Neural cell (in vitro differentiated cells): ENCODE measurements at regions not wholly inside any gene's neighbourhood (a gene's known extent, or its start where the extent isn't known, plus 50 kb on each side); places are given as distances from the start of the nearest gene placed in this dataset.

Experiments
- H2AFZ ChIP-seq: fragments of 200-600, 300-800 bp; sonication (generic), shearing (Covaris generic); 2 replicates; pipeline ENCODE4 v1.6.0; 2014; ENCODE audit warnings: low read depth, mild to moderate bottlenecking, antibody characterized with exemption, low read length, moderate library complexity
- H3F3A ChIP-seq: fragments of 200-600 bp; shearing (Covaris generic); 2 replicates; pipeline ENCODE4 v1.6.1; 2016; ENCODE audit warnings: mild to moderate bottlenecking, moderate library complexity, mixed read lengths, antibody characterized with exemption, low read length; ENCODE audit not compliant: insufficient read depth, poor library complexity, severe bottlenecking
- H3K27ac ChIP-seq: fragments of 200-600, 300-800 bp; sonication (generic), shearing (Covaris generic); 2 replicates; pipeline ENCODE4 v1.5.1; 2014; ENCODE audit warnings: mild to moderate bottlenecking, low read length, moderate library complexity
- H3K27me3 ChIP-seq: fragments of 300-800, 200-600 bp; sonication (generic), shearing (Covaris generic); 2 replicates; pipeline ENCODE4 v1.6.0; 2014; ENCODE audit warnings: mild to moderate bottlenecking, low read depth, low read length, moderate library complexity; ENCODE audit not compliant: insufficient read depth
- H3K36me3 ChIP-seq: fragments of 300-800, 200-600 bp; sonication (generic), shearing (Covaris generic); 2 replicates; pipeline ENCODE4 v1.5.1; 2014; ENCODE audit warnings: mild to moderate bottlenecking, antibody characterized with exemption, low read length, moderate library complexity; ENCODE audit not compliant: insufficient read depth
- H3K4me2 ChIP-seq: fragments of 300-800, 200-600 bp; sonication (generic), shearing (Covaris generic); 2 replicates; pipeline ENCODE4 v1.6.0; 2014; ENCODE audit warnings: mild to moderate bottlenecking, low read length
- H3K4me3 ChIP-seq: fragments of 300-800, 200-600 bp; sonication (generic), shearing (Covaris generic); 2 replicates; pipeline ENCODE4 v1.5.1; 2014; ENCODE audit warnings: mild to moderate bottlenecking, low read length, moderate library complexity
- H3K79me2 ChIP-seq: fragments of 200-600 bp; shearing (Covaris generic); replicated peaks from 2 replicates; pipeline ENCODE4 v1.6.0; 2014; ENCODE audit warnings: mild to moderate bottlenecking, low read length, moderate library complexity; ENCODE audit not compliant: insufficient read depth
- H3K9ac ChIP-seq: fragments of 300-800, 200-600 bp; sonication (generic), shearing (Covaris generic); 2 replicates; pipeline ENCODE4 v1.6.1; 2016; ENCODE audit warnings: mild to moderate bottlenecking, low read length, mixed read lengths
- H3K9me2 ChIP-seq: fragments of 200-600 bp; shearing (Covaris generic); 2 replicates; pipeline ENCODE4 v1.6.1; 2016; ENCODE audit warnings: mild to moderate bottlenecking, low read length, mixed read lengths; ENCODE audit not compliant: insufficient read depth
- H3K9me3 ChIP-seq: fragments of 200-600, 300-800 bp; sonication (generic), shearing (Covaris generic); 2 replicates; pipeline ENCODE4 v1.6.1; 2016; ENCODE audit warnings: mild to moderate bottlenecking, mixed run types, low read length, moderate library complexity, mixed read lengths
- H4K20me1 ChIP-seq: fragments of 200-600 bp; shearing (Covaris generic); 2 replicates; pipeline ENCODE4 v1.6.1; 2016; ENCODE audit warnings: mild to moderate bottlenecking, mixed run types; ENCODE audit not compliant: insufficient read depth
- CTCF ChIP-seq: fragments of 450-650 bp; IDR thresholded peaks from 2 replicates; pipeline ENCODE4 v1.5.1; 2014; ENCODE audit warnings: antibody characterized with exemption, mild to moderate bottlenecking, moderate library complexity; ENCODE audit not compliant: poor library complexity, severe bottlenecking
- EP300 ChIP-seq: fragments of 450-650 bp; conservative IDR thresholded peaks from 2 replicates; pipeline ENCODE4 v1.6.1; 2014; ENCODE audit warnings: antibody characterized with exemption, mild to moderate bottlenecking, moderate library complexity; ENCODE audit not compliant: poor library complexity, severe bottlenecking
- EZH2 ChIP-seq: fragments of 200-600, 300-800 bp; shearing (Covaris generic), sonication (generic); IDR thresholded peaks from 2 replicates; pipeline ENCODE4 v1.6.1; 2014; ENCODE audit warnings: antibody characterized with exemption, low read length, borderline replicate concordance, mild to moderate bottlenecking; ENCODE audit not compliant: insufficient read depth, poor library complexity, severe bottlenecking
- MXI1 ChIP-seq: fragments of 450-650 bp; conservative IDR thresholded peaks from 2 replicates; pipeline ENCODE4 v1.6.1; 2014; ENCODE audit warnings: antibody characterized with exemption, mild to moderate bottlenecking; ENCODE audit not compliant: poor library complexity, severe bottlenecking
- POLR2AphosphoS5 ChIP-seq: IDR thresholded peaks from 2 replicates; pipeline ENCODE4 v1.6.1; 2012
- RAD21 ChIP-seq: fragments of 450-650 bp; conservative IDR thresholded peaks from 2 replicates; pipeline ENCODE4 v1.6.1; 2014; ENCODE audit warnings: antibody characterized with exemption, mild to moderate bottlenecking, moderate library complexity
- REST ChIP-seq: IDR thresholded peaks from 2 replicates; pipeline ENCODE4 v1.6.1; 2012; ENCODE audit warnings: borderline replicate concordance
- SMC3 ChIP-seq: fragments of 450-650 bp; conservative IDR thresholded peaks from 2 replicates; pipeline ENCODE4 v1.6.1; 2014; ENCODE audit warnings: antibody characterized with exemption, mild to moderate bottlenecking, moderate library complexity; ENCODE audit not compliant: poor library complexity
- TAF1 ChIP-seq: IDR thresholded peaks from 2 replicates; pipeline ENCODE4 v1.6.1; 2012; ENCODE audit warnings: low read depth

GRCh38 chr11:90766121-90766520, 543.3 kb upstream of the CHORDC1 start:
- no peaks in the 10 kb centered on the region for H3K9me2 ChIP-seq
- H3K27ac ChIP-seq, result no peak overlapping the region
- no peaks in the 10 kb centered on the region for H3K9me3 ChIP-seq
- H4K20me1 ChIP-seq, result no peaks in the 10 kb centered on the region
- H3K4me2 ChIP-seq, result no peak overlapping the region
- H3K9ac ChIP-seq, result no peak overlapping the region
- H2AFZ ChIP-seq, result no peak overlapping the region
- no peaks in the 10 kb centered on the region for H3K79me2 ChIP-seq
- TF ChIP-seq REST, result no peak
- no peaks in the 10 kb centered on the region for H3F3A ChIP-seq
- no peak overlapping the region for H3K4me3 ChIP-seq
- no peaks in the 10 kb centered on the region for H3K36me3 ChIP-seq
- no peaks in the 10 kb centered on the region for H3K27me3 ChIP-seq

- TF ChIP-seq EP300 (no peak), TAF1 (no peak), RAD21 (no peak), SMC3 (no peak), CTCF (no peak), MXI1 (no peak), REST (no peak), EZH2 (no peak), POLR2AphosphoS5 (no peak)
- Histone ChIP-seq H2AFZ (no peak overlapping the region), H3K27ac (no peak overlapping the region), H3K9me3 (no peaks in the 10 kb centered on the region), H3K9ac (no peak overlapping the region), H3K4me2 (no peak overlapping the region), H3K79me2 (no peaks in the 10 kb centered on the region), H3K9me2 (no peaks in the 10 kb centered on the region), H4K20me1 (no peaks in the 10 kb centered on the region), H3K27me3 (no peaks in the 10 kb centered on the region), H3F3A (no peaks in the 10 kb centered on the region), H3K4me3 (no peak overlapping the region), H3K36me3 (no peaks in the 10 kb centered on the region)
These were observed 541.8 kb upstream of the CHORDC1 start for GRCh38 chr11:90764691-90765090.
